Neutrophil (primary cell): ENCODE measurements at regions not wholly inside any gene's neighbourhood (a gene's known extent, or its start where the extent isn't known, plus 50 kb on each side); places are given as distances from the start of the nearest gene placed in this dataset.

ENCODE experiments used
- H3K27ac ChIP-seq: fragments of 200-600 bp; sonication (generic); 2 replicates; pipeline ENCODE4 v1.5.1; 2016; ENCODE audit warnings: mild to moderate bottlenecking, moderate library complexity
- H3K27me3 ChIP-seq: fragments of 200-600 bp; sonication (generic); 2 replicates; pipeline ENCODE4 v1.6.0; 2016; ENCODE audit warnings: mild to moderate bottlenecking
- H3K36me3 ChIP-seq: fragments of 200-600 bp; sonication (generic); 2 replicates; pipeline ENCODE4 v1.5.1; 2017
- H3K4me1 ChIP-seq, 2 experiments: fragments of 200-600 bp in 1 of 2; sonication (generic) in 1 of 2; 1 replicate in 1 of 2; 2 replicates in 1 of 2; pipeline versions ENCODE4 v1.5.1 to v1.6.1; 2013 to 2016; ENCODE audit warnings: low read depth in 1 of 2, low read length in 1 of 2, mild to moderate bottlenecking in 1 of 2, moderate library complexity in 1 of 2; ENCODE audit not compliant: control insufficient read depth in 1 of 2, insufficient read depth in 1 of 2
- H3K4me3 ChIP-seq, 2 experiments: fragments of 200-600 bp in 1 of 2; sonication (generic) in 1 of 2; 1 replicate in 1 of 2; 2 replicates in 1 of 2; pipeline ENCODE4 v1.5.1; 2013 to 2016; ENCODE audit warnings: low read depth in 1 of 2, low read length in 1 of 2, mild to moderate bottlenecking in 1 of 2, moderate library complexity in 1 of 2
- H3K9me3 ChIP-seq: fragments of 200-600 bp; sonication (generic); 2 replicates; pipeline ENCODE4 v1.5.1; 2016
- TF ChIP-seq, protein P1 (sequence below): fragments of 200-600 bp; sonication (generic); IDR thresholded peaks from 2 replicates; pipeline ENCODE4 v1.5.1; 2016; ENCODE audit warnings: antibody characterized with exemption

DNA sequence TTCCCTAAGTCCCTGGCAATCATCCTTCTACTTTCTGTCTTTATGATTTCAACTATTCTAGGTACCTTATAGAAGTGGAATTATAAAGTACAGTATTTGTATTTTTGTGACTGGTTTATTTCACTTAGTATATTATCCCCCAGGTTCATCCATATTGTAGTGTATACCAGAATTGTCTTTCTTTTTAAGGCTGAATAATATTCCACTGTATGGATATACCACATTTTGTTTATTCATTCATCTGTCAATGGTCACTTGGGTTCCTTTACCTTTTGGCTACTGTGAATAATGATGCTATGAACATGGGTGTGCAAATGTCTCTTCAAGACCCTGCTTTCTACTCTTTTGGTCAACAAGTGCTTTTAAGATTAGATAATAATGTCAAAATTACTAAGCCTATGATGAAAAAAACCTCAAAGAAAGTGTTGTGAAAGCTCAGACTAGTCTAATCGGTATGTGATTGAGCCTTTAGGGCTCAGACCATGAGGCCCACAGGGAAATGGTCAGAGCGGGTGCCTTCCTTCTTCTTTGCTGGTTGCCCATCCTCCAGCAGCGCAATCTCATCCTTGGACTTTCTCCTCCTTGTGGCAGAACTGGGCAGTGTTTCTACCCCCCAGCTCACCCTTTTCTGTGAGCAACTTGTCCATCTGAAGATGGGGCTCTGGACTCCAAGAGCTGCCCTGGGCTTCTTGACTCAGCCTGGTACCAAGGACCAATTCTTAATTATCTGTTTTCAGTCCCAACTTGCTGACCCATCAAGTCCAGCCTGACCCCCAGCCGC, 105.4 kb downstream of the TTC8 start:
- Histone ChIP-seq H3K4me3 (no peak overlapping the region), H3K4me1 (no peaks in the 10 kb centered on the region), H3K36me3 (no peaks in the 10 kb centered on the region), H3K27me3 (peaks cover 13% of the 10 kb centered on the region), H3K27ac (no peak overlapping the region), H3K9me3 (no peaks in the 10 kb centered on the region)
- TF ChIP-seq, protein P1, sequence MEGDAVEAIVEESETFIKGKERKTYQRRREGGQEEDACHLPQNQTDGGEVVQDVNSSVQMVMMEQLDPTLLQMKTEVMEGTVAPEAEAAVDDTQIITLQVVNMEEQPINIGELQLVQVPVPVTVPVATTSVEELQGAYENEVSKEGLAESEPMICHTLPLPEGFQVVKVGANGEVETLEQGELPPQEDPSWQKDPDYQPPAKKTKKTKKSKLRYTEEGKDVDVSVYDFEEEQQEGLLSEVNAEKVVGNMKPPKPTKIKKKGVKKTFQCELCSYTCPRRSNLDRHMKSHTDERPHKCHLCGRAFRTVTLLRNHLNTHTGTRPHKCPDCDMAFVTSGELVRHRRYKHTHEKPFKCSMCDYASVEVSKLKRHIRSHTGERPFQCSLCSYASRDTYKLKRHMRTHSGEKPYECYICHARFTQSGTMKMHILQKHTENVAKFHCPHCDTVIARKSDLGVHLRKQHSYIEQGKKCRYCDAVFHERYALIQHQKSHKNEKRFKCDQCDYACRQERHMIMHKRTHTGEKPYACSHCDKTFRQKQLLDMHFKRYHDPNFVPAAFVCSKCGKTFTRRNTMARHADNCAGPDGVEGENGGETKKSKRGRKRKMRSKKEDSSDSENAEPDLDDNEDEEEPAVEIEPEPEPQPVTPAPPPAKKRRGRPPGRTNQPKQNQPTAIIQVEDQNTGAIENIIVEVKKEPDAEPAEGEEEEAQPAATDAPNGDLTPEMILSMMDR: no peak

DNA sequence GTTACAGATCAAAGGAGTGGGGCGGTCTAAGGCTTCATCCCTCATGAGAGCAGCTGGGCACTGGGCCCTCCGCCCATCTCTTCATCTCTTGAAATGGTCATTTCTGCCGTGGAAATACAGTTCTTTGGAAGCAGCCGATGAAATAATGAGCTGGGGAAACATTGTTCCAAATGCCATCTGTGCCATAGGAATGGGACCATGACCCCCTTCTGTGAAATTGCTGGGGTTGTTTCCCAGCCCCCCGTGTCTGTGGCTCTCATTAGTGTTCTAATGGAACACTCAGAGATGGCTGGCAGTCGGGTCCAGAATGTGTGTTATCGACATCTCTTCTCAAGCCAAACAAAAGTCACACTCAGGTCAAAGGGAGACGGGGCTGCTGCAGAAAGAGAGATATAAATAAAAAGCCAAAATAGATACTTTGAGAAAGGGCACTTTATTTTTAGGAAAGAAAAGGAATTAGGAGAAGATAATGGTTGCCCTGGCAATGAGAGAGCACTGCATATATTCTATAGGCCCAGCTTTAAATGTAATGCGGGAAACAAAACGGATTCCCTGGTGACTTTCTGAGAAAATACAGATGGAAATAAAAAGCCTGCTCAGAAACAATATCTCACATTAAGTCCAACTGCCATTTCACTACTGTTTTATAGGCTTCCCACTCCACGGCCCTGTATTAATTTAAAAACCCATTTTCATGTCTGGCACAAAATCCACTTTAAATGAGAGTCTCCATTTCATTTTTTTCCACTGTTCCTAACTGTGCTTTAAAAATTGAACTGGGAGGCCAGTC, 107.1 kb downstream of the TTC8 start:
- TF ChIP-seq, protein P1: no peak
- H3K27ac ChIP-seq: no peak overlapping the region
- no peak overlapping the region for H3K4me3 ChIP-seq
- no peaks in the 10 kb centered on the region for H3K36me3 ChIP-seq
- peaks cover 13% of the 10 kb centered on the region for H3K27me3 ChIP-seq
- H3K4me1 ChIP-seq: no peaks in the 10 kb centered on the region
- H3K9me3 ChIP-seq: no peaks in the 10 kb centered on the region

DNA sequence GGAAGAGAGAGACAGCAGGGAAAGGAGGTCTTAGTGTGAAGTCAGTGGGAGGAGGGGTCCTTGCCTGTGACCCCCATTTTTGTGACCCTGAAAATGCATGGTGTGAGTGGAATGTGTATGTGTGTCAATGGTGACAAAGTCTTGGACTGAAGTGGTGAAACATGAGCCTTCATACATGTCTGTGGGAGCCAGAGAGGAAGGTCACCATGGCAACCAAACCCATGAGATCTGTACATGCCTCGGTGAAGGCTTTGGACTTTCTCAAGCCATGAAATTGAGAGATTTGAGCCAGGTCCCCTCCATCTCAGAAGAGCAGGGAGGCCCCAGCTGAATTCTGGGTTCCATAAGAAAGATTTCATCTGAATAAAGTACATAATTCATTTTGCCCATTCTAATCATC, 108.7 kb downstream of the TTC8 start:
- H3K36me3 ChIP-seq: no peaks in the 10 kb centered on the region
- no peak overlapping the region for H3K27ac ChIP-seq
- TF ChIP-seq, protein P1: no peak
- H3K4me3 ChIP-seq: no peak overlapping the region
- no peaks in the 10 kb centered on the region for H3K4me1 ChIP-seq
- H3K9me3 ChIP-seq: no peaks in the 10 kb centered on the region
- H3K27me3 ChIP-seq: peaks cover 13% of the 10 kb centered on the region

DNA sequence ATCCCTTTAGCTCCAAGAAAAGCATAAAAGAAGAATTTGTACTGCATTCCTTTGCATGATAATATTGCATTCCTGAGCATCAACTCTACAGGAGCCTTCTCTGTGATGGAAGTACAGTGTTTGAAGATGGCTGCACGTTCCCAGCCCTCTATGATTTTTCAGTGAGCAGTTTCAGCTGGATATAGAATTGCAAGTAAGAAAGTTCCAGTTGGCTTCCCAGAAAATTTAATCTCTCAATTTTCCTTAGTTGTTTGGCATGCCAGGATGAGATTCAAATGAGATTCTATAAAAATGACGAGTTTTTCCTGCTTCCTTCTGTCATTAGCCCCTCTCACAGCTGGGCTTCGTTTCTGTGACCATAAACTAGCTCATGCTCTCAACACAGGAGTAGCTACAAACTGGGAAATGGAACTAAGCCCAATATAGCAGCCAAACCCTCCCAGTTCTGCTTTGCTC, 109.9 kb downstream of the TTC8 start:
- H3K4me1 ChIP-seq: no peaks in the 10 kb centered on the region
- H3K27me3 ChIP-seq: peaks cover 13% of the 10 kb centered on the region
- H3K36me3 ChIP-seq: no peaks in the 10 kb centered on the region
- H3K9me3 ChIP-seq: no peaks in the 10 kb centered on the region
- no peak overlapping the region for H3K4me3 ChIP-seq
- no peak overlapping the region for H3K27ac ChIP-seq
- TF ChIP-seq, protein P1: no peak

DNA sequence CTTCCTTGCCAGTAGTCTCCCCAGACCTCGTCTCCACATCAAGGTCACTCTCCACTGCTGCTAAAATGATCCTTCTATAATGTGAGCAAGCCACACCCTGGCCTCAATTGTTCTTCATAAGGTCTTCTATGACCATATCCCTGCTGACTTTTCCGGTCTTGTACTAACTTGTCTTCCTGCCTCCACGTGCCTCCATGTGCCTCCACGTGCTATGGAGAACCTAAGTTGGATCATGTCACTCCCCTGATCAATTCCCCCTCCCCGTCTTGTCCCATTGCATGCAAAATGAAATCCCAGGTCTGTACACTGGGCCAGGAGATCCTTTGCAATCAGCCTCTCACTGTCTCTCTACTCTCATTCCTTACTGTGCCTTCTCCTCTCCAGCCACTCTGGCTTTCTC, 110.6 kb downstream of the TTC8 start:
- Histone ChIP-seq H3K9me3 (no peaks in the 10 kb centered on the region), H3K27ac (no peak overlapping the region), H3K27me3 (peaks cover 13% of the 10 kb centered on the region), H3K4me1 (no peaks in the 10 kb centered on the region), H3K4me3 (no peak overlapping the region), H3K36me3 (no peaks in the 10 kb centered on the region)
- TF ChIP-seq, protein P1: no peak
